ENCODE measurements at regions not wholly inside any gene's neighbourhood (a gene's known extent, or its start where the extent isn't known, plus 50 kb on each side); places are given as distances from the start of the nearest gene placed in this dataset.

GRCh38 chr15:35783203-35783602 is 237.2 kb upstream of the DPH6 start:
- no peak for DNase-seq

GRCh38 chr15:35784745-35785144 is 238.8 kb upstream of the DPH6 start:
- DNase-seq: peak; percentile 32

GRCh38 chr15:35810007-35810406 is 264.0 kb upstream of the DPH6 start:
- no peak for DNase-seq

- DNase-seq: no peak
Observed at GRCh38 chr15:35813573-35813972, 267.6 kb upstream of the DPH6 start.

GRCh38 chr15:35818846-35819245 is 272.9 kb upstream of the DPH6 start:
- DNase-seq: no peak

GRCh38 chr15:35822153-35822552 is 276.2 kb upstream of the DPH6 start:
- no peak for DNase-seq

GRCh38 chr15:35827141-35827540 is 281.2 kb upstream of the DPH6 start:
- no peak for DNase-seq

- no peak for DNase-seq
Observed at GRCh38 chr15:35827911-35828310, 281.9 kb upstream of the DPH6 start.

GRCh38 chr15:35833581-35833980 is 287.6 kb upstream of the DPH6 start:
- no peak for DNase-seq

- no peak for DNase-seq
Observed at GRCh38 chr15:35834216-35834830, 288.4 kb upstream of the DPH6 start.

- no peak for DNase-seq
Observed at GRCh38 chr15:35834866-35835265, 288.9 kb upstream of the DPH6 start.

GRCh38 chr15:35838424-35839111 is 292.6 kb upstream of the DPH6 start:
- DNase-seq: no peak

- no peak for DNase-seq
Observed at GRCh38 chr15:35842631-35843030, 296.7 kb upstream of the DPH6 start.

- no peak for DNase-seq
Observed at GRCh38 chr15:35843498-35843897, 297.5 kb upstream of the DPH6 start.

- no peak for DNase-seq
Observed at GRCh38 chr15:35850284-35850683, 304.3 kb upstream of the DPH6 start.

- DNase-seq: no peak
Observed at GRCh38 chr15:35851491-35851890, 305.5 kb upstream of the DPH6 start.

- no peak for DNase-seq
Observed at GRCh38 chr15:35852818-35853624, 307.1 kb upstream of the DPH6 start.

GRCh38 chr15:35854316-35854715 is 308.4 kb upstream of the DPH6 start:
- no peak for DNase-seq

- no peak for DNase-seq
Observed at GRCh38 chr15:35857567-35858226, 311.7 kb upstream of the DPH6 start.

- DNase-seq: no peak
Observed at GRCh38 chr15:35858707-35859106, 312.7 kb upstream of the DPH6 start.

GRCh38 chr15:35863655-35864054 is 317.7 kb upstream of the DPH6 start:
- no peak for DNase-seq

GRCh38 chr15:35867356-35867755 is 321.4 kb upstream of the DPH6 start:
- DNase-seq: no peak

- DNase-seq: no peak
Observed at GRCh38 chr15:35871282-35871681, 325.3 kb upstream of the DPH6 start.

GRCh38 chr15:35871812-35872211 is 325.8 kb upstream of the DPH6 start:
- no peak for DNase-seq

All from NCI-H2107 (cell line).